ENCODE measurements at regions not wholly inside any gene's neighbourhood (a gene's known extent, or its start where the extent isn't known, plus 50 kb on each side); places are given as distances from the start of the nearest gene placed in this dataset.

GRCh38 chr1:191589536-191589935, 568.7 kb upstream of the RGS18 start:
- TF ChIP-seq SIN3A (IDR thresholded peaks at IDR 0.05; ENCODE audit: borderline replicate concordance, insufficient read depth, low read depth, low read length) (no peak), CTCF (IDR thresholded peaks at IDR 0.05) (no peak), TCF7L2 (IDR thresholded peaks at IDR 0.05; ENCODE audit: low read depth, low read length) (no peak), REST (IDR thresholded peaks at IDR 0.05; ENCODE audit: insufficient read depth in 1 of 2, low read depth in 2 of 2, low read length in 1 of 2) (no peak), POLR2AphosphoS5 (IDR thresholded peaks at IDR 0.05; ENCODE audit: low read depth, low read length) (no peak)
- in situ Hi-C loops (cut with HindIII; ENCODE audit: low pct_unique_long_range_greater_than_20kb, low sequenced_read_pairs) = no loop called here
- Histone ChIP-seq H3K9me3 (ENCODE audit: control insufficient read depth, insufficient read depth, low read depth, low read length) (no peaks in the 10 kb centered on the region), H3K27me3 (ENCODE audit: control insufficient read depth, insufficient read depth, low read length) (no peaks in the 10 kb centered on the region), H3K27ac (ENCODE audit: low read length) (no peak overlapping the region), H3K36me3 (ENCODE audit: control insufficient read depth, insufficient read depth, low read length) (no peaks in the 10 kb centered on the region), H3K4me1 (ENCODE audit: control insufficient read depth, insufficient read depth, low read length) (no peaks in the 10 kb centered on the region), H3K4me3 (ENCODE audit: low read depth in 2 of 2, low read length in 2 of 2) (no peak overlapping the region)
- ChIA-PET CTCF (no interaction called here), POLR2A (no interaction called here)
- BruUV-seq (replicated peaks) = no TSS peak
- intact Hi-C loops (cut with micrococcal nuclease; ENCODE audit: unreplicated experiment) = no loop called here
- no peak for ATAC-seq
- DNase-seq (ENCODE audit: low read depth, low spot score) = no peak

GRCh38 chr1:191590578-191590977, 567.7 kb upstream of the RGS18 start:
- Histone ChIP-seq H3K4me1 (ENCODE audit: control insufficient read depth, insufficient read depth, low read length) (no peaks in the 10 kb centered on the region), H3K4me3 (ENCODE audit: low read depth in 2 of 2, low read length in 2 of 2) (no peak overlapping the region), H3K36me3 (ENCODE audit: control insufficient read depth, insufficient read depth, low read length) (no peaks in the 10 kb centered on the region), H3K27ac (ENCODE audit: low read length) (no peak overlapping the region), H3K27me3 (ENCODE audit: control insufficient read depth, insufficient read depth, low read length) (no peaks in the 10 kb centered on the region), H3K9me3 (ENCODE audit: control insufficient read depth, insufficient read depth, low read depth, low read length) (no peaks in the 10 kb centered on the region)
- TF ChIP-seq TCF7L2 (IDR thresholded peaks at IDR 0.05; ENCODE audit: low read depth, low read length) (no peak), REST (IDR thresholded peaks at IDR 0.05; ENCODE audit: insufficient read depth in 1 of 2, low read depth in 2 of 2, low read length in 1 of 2) (no peak), SIN3A (IDR thresholded peaks at IDR 0.05; ENCODE audit: borderline replicate concordance, insufficient read depth, low read depth, low read length) (no peak), POLR2AphosphoS5 (IDR thresholded peaks at IDR 0.05; ENCODE audit: low read depth, low read length) (no peak), CTCF (IDR thresholded peaks at IDR 0.05) (no peak)
- ChIA-PET POLR2A (no interaction called here), CTCF (no interaction called here)
- DNase-seq (ENCODE audit: low read depth, low spot score) = no peak
- in situ Hi-C loops (cut with HindIII; ENCODE audit: low pct_unique_long_range_greater_than_20kb, low sequenced_read_pairs) = no loop called here
- BruUV-seq (replicated peaks) = no TSS peak
- ATAC-seq = no peak
- intact Hi-C loops (cut with micrococcal nuclease; ENCODE audit: unreplicated experiment) = no loop called here
